GM23338 (cell line): ENCODE measurements at regions not wholly inside any gene's neighbourhood (a gene's known extent, or its start where the extent isn't known, plus 50 kb on each side); places are given as distances from the start of the nearest gene placed in this dataset.

ENCODE experiments used
- CREB1 ChIP-seq: fragments of 250-450 bp; sonication (Bioruptor Pico); IDR thresholded peaks from 2 replicates; pipeline ENCODE4 v1.5.0; 2020; ENCODE audit warnings: low read depth, mild to moderate bottlenecking, moderate library complexity
- EZH2 ChIP-seq: fragments of 200-600 bp; sonication (generic); IDR thresholded peaks from one replicate; pipeline ENCODE4 v1.8.0; 2017; ENCODE audit warnings: antibody characterized with exemption, mild to moderate bottlenecking, low read depth; ENCODE audit not compliant: unreplicated experiment
- EZH2phosphoT487 ChIP-seq: fragments of 200-600 bp; sonication (generic); IDR thresholded peaks from one replicate; pipeline ENCODE4 v1.8.1; 2018; ENCODE audit warnings: antibody characterized with exemption; ENCODE audit not compliant: unreplicated experiment
- JUNB ChIP-seq: IDR thresholded peaks from one replicate; pipeline ENCODE4 v1.6.1; 2016; ENCODE audit warnings: antibody characterized with exemption; ENCODE audit not compliant: unreplicated experiment
- NANOG ChIP-seq: IDR thresholded peaks from 2 replicates; pipeline ENCODE4 v1.6.1; 2016; ENCODE audit warnings: antibody characterized with exemption, borderline replicate concordance
- POLR2AphosphoS5 ChIP-seq: IDR thresholded peaks from 2 replicates; pipeline ENCODE4 v1.6.1; 2016; ENCODE audit warnings: antibody characterized with exemption, low read depth
- STAT1 ChIP-seq: IDR thresholded peaks from one replicate; pipeline ENCODE4 v1.6.1; 2016; ENCODE audit warnings: antibody characterized with exemption; ENCODE audit not compliant: unreplicated experiment
- ZNF114 ChIP-seq: fragments of 250-450 bp; sonication (Bioruptor Pico); IDR thresholded peaks from 2 replicates; pipeline ENCODE4 v1.5.0; 2020; ENCODE audit warnings: mild to moderate bottlenecking, moderate library complexity
- ZNF331 ChIP-seq: fragments of 250-450 bp; sonication (Bioruptor Pico); IDR thresholded peaks from 2 replicates; pipeline ENCODE4 v1.5.0; 2020; ENCODE audit warnings: low read depth, mild to moderate bottlenecking, moderate library complexity
- TF ChIP-seq, protein P1 (sequence below): IDR thresholded peaks from 2 replicates; pipeline ENCODE4 v1.6.1; 2016; ENCODE audit warnings: antibody characterized with exemption
- TF ChIP-seq, protein P2 (sequence below), 2 experiments: fragments of 200-600 bp in 1 of 2; sonication (generic) in 1 of 2; conservative IDR thresholded peaks; 2 replicates each; pipeline versions ENCODE4 v1.5.1 to v1.6.1; 2016 to 2017; ENCODE audit warnings: antibody characterized with exemption in 2 of 2, low read depth in 2 of 2, mild to moderate bottlenecking in 2 of 2, moderate library complexity in 1 of 2
- TF ChIP-seq, protein P3 (sequence below): IDR thresholded peaks from one replicate; pipeline ENCODE4 v1.6.1; 2018; ENCODE audit warnings: antibody characterized with exemption; ENCODE audit not compliant: unreplicated experiment

DNA sequence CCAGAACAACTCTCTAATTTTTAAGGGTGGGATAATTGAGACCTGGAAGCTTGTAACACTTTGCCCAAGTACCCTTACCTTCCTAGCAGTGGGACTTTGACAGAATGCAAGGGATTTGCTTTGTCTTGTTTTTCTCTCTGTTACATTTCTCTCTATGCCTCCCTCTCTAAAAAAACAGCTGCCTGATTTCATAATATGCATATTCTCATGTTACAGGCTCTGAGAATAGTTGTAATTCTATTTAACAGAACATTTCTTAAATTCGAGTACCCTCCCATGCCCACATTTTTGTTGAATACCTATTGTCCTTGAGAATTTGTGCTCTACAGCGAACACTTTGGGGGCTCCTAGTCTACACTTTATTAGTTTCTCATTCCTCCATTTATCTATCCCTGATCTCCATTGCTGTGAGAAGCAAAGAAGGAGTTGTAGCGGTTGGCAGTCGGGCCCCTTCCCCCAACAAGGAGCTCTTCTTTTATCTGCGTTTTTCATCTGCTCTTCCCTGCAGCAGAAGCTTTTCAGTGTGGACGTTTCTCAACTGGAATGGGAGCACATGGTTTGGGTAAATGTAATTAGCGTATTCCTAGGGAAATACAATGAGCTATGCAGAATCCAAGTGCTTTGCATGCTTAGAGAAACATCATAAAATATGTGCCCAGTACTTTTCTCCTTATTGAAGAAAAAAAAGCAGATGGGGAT lies 117.7 kb upstream of the CCDC90B start:
- TF ChIP-seq, protein P1, sequence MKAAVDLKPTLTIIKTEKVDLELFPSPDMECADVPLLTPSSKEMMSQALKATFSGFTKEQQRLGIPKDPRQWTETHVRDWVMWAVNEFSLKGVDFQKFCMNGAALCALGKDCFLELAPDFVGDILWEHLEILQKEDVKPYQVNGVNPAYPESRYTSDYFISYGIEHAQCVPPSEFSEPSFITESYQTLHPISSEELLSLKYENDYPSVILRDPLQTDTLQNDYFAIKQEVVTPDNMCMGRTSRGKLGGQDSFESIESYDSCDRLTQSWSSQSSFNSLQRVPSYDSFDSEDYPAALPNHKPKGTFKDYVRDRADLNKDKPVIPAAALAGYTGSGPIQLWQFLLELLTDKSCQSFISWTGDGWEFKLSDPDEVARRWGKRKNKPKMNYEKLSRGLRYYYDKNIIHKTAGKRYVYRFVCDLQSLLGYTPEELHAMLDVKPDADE = no peak
- no peak for TF ChIP-seq EZH2
- TF ChIP-seq POLR2AphosphoS5 = no peak
- no peak for TF ChIP-seq JUNB
- TF ChIP-seq, protein P2, sequence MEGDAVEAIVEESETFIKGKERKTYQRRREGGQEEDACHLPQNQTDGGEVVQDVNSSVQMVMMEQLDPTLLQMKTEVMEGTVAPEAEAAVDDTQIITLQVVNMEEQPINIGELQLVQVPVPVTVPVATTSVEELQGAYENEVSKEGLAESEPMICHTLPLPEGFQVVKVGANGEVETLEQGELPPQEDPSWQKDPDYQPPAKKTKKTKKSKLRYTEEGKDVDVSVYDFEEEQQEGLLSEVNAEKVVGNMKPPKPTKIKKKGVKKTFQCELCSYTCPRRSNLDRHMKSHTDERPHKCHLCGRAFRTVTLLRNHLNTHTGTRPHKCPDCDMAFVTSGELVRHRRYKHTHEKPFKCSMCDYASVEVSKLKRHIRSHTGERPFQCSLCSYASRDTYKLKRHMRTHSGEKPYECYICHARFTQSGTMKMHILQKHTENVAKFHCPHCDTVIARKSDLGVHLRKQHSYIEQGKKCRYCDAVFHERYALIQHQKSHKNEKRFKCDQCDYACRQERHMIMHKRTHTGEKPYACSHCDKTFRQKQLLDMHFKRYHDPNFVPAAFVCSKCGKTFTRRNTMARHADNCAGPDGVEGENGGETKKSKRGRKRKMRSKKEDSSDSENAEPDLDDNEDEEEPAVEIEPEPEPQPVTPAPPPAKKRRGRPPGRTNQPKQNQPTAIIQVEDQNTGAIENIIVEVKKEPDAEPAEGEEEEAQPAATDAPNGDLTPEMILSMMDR (conservative IDR thresholded peaks at IDR 0.05; ENCODE audit: low read depth in 2 of 2) = no peak
- TF ChIP-seq NANOG = no peak
- TF ChIP-seq, protein P3, sequence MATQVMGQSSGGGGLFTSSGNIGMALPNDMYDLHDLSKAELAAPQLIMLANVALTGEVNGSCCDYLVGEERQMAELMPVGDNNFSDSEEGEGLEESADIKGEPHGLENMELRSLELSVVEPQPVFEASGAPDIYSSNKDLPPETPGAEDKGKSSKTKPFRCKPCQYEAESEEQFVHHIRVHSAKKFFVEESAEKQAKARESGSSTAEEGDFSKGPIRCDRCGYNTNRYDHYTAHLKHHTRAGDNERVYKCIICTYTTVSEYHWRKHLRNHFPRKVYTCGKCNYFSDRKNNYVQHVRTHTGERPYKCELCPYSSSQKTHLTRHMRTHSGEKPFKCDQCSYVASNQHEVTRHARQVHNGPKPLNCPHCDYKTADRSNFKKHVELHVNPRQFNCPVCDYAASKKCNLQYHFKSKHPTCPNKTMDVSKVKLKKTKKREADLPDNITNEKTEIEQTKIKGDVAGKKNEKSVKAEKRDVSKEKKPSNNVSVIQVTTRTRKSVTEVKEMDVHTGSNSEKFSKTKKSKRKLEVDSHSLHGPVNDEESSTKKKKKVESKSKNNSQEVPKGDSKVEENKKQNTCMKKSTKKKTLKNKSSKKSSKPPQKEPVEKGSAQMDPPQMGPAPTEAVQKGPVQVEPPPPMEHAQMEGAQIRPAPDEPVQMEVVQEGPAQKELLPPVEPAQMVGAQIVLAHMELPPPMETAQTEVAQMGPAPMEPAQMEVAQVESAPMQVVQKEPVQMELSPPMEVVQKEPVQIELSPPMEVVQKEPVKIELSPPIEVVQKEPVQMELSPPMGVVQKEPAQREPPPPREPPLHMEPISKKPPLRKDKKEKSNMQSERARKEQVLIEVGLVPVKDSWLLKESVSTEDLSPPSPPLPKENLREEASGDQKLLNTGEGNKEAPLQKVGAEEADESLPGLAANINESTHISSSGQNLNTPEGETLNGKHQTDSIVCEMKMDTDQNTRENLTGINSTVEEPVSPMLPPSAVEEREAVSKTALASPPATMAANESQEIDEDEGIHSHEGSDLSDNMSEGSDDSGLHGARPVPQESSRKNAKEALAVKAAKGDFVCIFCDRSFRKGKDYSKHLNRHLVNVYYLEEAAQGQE = no peak
- no peak for TF ChIP-seq EZH2phosphoT487
- TF ChIP-seq CREB1 (CRISPR knock-in tag) = no peak
- TF ChIP-seq STAT1 = no peak
- no peak for TF ChIP-seq ZNF331
- TF ChIP-seq ZNF114 (CRISPR knock-in tag) = no peak
